ENCODE measurements at regions not wholly inside any gene's neighbourhood (a gene's known extent, or its start where the extent isn't known, plus 50 kb on each side); places are given as distances from the start of the nearest gene placed in this dataset.
"Not testable (repeated sequence)": the region's sequence is repeated elsewhere in the genome, so short reads cannot be mapped to it uniquely, and the experiment has no call there.

DNA sequence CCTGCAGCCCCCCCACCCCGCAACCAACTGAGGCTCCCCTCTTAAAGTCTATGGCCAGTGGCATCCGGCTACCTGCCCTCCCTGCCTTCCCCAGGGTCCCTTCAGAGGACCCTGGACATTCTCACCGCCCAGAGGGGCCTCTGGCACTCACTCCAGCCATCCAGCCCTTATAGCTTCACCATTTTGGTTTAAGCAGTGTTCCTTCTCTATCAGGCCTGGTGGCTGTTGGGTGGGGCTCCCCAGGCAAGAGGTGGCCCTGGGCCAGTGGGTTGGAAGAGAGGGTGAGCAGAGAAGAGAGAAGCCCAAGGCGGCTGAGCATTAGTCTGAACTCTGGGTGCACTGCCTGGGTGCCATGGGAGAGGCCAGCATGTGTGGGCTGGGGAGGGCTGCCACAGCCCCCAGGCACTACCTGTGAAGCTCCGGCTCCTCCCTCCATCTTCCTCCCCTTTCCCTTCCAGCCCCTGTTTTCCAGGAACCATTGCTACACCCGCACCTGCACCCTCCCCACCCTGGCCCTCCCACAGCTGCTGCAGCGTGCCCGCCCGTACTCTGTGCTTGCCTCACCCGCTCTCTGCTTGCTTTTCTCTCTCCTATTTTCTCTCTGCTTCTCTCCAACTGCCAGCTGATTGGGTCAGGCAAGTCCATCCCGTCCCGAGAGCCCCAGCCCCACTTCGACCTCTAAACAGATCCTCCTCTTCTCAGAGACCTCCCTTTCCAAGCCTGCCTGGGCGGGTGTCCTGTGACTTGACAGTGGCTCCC lies 168.2 kb downstream of the TBC1D2B start:
- peak; percentile 11 for DNase-seq

GRCh38 chr15:77908752-77909111 lies 168.8 kb downstream of the TBC1D2B start:
- not testable (repeated sequence) for DNase-seq

DNA sequence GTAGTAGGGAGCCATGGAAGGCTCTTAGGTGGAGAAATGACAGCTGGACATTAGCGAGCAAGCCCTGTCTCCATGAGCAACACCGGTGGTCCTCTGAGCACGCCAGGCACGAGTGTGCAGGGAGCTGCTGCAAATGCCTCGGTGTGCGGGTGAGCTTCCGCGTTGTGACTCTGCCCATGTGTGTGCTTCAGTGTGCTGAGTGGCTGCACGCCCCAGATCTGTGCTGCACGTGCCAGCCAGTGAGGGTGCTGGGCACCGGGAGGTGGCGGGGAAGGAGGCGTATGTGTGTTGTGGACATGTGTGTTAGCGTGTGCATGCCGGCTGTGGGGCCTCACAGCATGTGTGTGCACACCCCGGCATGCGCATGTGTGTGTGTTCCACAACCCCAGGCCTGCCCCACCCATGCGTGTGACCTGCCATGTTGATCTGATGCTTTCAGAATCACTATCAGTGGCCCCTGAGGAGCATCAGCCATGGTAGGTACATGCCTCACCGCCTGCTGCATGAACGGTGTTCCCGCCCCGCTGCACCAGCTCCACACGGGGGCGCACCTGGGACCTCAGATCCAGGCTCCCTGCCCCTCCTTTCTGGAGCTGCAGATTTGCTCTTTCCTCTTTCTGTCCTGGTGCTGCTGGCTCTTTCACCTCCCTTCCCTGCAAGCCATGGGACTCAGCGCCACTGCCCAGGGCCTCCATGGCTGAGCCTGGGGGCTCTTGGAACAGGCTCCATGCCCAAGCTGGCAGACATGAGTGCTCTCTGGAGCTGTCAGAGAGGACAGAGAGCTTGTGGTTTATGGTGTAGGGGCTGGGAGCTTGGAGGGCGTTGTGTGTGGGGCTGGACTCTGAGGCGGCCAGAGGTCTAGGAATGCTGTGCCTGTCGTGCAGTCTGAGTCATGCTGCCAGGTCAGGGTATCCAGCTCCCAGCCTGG lies 169.4 kb downstream of the TBC1D2B start:
- peak; percentile 59 for DNase-seq

- peak; percentile 6 for DNase-seq
Measured at GRCh38 chr15:77906062-77906990, 171.2 kb downstream of the TBC1D2B start.

GRCh38 chr15:77905301-77905920 lies 172.1 kb downstream of the TBC1D2B start:
- peak; percentile 10 for DNase-seq

GRCh38 chr15:77904901-77905300 lies 172.6 kb downstream of the TBC1D2B start:
- no peak for DNase-seq

DNA sequence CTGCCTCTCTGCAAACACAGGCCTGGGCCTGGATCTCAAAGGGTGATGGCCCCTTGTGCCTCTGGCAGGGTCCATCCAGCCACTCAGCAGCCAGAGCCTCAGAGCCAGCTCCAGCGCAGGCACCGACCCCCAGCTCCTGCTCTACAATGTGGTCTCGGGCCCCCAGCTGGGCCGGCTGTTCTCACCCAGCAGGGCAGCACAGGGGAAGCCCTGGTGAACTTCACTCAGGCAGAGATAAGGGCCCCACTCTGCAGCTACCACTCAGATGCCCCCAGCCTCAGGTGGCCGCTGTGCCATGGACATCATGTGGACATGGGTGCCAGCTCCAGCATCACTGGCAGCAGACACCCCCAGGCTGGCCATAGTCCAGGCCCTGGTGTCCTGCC lies 173.1 kb downstream of the TBC1D2B start:
- no peak for DNase-seq

- not testable (repeated sequence) for DNase-seq
Measured at GRCh38 chr15:77903761-77904435, 173.6 kb downstream of the TBC1D2B start.

DNA sequence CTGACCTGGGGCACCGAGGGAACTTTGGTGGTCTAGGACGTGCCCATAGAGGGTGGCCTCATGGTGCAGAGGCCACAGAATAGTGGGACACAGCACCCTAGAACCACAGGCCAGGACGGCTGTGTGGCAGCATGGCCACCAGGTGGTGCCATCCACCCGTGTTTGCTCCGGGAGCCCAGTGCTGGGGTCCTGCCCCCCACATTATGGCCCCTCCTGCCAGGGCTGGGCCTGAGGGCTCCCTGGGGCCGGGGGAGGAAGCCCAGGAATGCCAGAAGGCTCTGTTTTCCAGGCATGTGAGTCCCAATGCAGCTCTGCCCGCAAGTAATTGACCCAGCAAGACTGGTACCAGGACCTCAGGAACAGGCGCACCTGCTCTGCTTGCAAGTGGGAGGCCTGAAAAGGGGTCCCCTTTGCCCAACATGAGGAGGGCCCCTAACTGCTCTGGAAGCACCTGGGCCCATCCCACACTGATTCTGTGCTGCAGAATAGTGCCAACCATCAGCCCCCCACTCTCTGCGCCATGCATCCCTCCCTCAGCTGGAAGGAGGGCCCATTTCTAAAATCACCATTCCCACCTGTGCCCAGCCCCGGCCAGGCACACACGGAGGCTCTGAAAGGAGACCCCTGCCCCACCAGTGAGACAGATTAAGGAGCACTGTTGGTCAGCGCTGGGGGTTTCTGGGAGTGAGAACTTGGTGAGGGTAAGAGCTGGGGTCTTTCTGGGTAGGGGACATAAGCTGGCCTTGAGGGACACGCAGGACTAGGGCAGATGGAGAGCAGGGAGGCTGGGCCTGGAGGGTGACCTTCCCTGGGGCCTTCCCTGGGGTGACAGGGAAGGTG lies 174.4 kb downstream of the TBC1D2B start:
- DNase-seq = peak; percentile 39

DNA sequence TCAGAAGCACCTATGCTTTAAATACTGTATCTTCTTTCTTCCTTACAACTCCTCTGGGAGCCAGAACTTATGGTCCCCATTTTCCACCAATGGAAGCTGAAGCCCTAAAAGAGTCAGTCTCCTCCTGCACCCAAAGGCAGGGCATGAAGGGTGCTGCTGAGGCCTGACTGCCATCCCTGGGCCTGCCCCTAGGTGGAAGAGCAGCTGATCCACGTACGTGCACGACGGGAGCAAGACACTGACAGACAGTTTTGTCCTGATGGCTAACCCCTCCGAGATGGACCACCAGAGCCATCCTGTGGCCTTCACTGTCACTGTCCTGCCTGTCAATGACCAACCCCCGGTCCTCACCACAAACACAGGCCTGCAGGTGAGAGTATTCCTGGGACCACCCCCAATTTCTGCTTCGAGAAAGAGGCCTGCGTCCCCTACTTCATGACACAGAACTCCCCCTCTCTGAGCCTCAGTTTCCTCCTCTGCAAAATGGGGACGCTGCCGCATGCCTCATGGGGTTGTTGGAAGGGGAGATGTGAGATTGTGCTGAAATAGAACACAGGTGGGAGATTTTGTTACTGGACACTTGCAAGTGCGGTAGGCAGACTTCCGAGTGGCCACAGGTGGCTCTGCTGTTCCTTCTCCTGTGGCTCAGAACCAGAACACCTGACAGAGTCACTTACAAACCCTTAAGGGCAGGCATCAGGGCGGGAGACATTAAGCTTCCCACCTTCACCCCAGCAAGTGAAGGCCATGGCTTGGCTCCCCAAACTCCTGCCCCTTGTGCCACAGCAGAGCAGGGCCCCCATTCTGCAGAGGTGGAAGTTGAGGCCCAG lies 175.4 kb downstream of the TBC1D2B start:
- DNase-seq = no peak

DNA sequence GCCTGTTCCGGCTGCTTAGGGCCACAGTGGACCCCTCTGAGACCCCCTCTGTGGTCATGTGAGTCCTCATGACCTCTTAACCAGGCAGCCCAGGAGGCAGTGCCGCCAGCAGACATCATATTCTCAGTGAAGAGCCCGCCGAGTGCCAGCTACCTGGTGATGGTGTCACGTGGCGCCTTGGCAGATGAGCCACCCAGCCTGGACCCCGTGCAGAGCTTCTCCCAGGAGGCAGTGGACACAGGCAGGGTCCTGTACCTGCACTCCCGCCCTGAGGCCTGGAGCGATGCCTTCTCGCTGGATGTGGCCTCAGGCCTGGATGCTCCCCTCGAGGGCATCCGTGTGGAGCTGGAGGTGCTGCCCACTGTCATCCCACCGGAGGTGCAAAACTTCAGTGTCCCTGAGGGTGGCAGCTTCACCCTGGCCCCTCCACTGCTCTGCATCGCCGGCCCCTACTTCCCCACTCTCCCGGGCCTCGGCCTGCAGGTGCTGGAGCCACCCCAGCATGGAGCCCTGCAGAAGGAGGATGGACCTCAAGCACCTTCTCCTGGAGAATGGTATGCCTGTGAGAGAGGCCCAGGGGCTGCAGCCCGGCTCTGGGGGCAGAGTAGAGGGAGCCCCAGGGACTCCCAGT lies 176.1 kb downstream of the TBC1D2B start:
- DNase-seq = no peak

- peak; percentile 50 for DNase-seq
Measured at GRCh38 chr15:77900331-77900963, 177.1 kb downstream of the TBC1D2B start.

GRCh38 chr15:77899776-77900175 lies 177.7 kb downstream of the TBC1D2B start:
- DNase-seq = not testable (repeated sequence)

DNA sequence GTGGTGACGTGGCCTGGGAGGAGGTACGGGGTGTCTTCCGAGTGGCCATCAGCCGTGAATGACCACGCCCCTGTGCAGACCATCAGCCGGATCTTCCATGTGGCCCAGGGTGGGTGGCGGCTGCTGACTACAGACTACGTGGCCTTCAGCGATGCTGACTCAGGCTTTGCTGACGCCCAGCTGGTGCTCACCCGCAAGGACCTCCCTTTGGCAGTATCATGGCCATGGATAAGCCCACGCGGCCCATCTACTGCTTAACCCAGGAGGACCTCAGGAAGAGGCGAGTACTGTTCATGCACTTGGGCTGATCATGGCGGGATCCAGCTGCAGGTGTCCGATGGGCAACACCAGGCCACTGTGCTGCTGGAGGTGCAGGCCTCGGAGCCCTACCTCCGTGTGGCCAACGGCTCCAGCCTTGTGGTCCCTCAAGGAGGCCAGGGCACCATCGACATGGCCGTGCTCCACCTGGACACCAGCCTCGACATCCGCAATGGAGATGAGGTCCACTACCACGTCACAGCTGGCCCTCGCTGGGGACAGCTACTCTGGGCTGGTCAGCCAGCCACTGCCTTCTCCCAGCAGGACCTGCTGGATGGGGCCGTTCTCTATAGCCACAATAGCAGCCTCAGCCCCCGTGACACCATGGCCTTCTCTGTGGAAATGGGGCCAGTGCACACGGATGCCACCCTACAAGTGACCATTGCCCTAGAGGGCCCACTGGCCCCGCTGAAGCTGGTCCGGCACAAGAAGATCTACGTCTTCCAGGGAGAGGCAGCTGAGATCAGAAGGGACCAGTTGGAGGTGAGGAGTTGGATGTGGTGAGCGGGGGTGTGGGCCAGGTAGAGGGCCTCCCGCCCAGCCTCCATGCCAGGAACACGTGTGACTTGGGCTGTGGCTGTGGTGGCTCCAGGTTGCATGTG lies 178.4 kb downstream of the TBC1D2B start:
- no peak for DNase-seq

DNA sequence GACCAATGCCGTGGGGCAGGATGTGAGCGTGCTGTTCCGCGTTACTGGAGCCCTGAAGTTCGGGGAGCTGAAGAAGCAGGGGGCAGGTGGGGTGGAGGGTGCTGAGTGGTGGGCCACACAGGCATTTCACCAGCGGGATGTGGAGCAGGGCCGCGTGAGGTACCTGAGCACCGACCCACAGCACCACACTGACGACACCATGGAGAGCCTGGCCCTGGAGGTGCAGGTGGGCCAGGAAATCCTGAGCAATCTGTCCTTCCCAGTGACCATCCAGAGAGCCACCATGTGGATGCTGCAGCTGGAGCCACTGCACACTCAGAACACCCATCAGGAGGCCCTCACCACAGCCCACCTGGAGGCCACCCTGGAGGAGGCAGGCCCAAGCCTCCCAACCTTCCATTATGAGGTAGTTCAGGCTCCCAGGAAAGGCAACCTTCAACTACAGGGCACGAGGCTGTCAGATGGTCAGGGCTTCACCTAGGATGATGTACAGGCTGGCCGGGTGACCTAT lies 179.6 kb downstream of the TBC1D2B start:
- no peak for DNase-seq

DNA sequence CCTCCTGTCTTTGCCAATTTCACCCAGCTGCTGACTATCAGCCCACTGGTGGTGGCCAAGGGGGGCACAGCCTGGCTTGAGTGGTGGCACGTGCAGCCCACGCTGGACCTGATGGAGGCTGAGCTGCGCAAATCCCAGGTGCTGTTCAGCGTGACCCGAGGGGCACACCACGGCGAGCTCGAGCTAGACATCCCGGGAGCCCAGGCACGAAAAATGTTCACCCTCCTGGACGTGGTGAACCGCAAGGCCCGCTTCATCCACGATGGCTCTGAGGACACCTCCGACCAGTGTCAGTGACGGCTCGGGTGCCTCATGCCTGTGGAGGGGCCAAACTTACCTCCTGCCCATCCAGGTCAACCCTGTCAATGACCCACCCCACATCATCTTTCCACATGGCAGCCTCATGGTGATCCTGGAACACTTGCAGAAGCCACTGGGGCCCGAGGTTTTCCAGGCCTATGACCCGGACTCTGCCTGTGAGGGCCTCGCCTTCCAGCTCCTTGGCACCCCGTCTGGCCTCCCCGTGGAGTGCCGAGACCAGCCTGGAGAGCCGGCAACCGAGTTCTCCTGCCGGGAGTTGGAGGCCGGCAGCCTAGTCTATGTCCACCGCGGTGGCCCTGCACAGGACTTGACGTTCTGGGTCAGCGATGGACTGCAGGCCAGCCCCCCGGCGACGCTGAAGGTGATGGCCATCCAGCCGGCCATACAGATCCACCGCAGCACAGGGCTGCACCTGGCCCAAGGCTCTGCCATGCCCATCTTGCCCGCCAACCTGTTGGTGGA lies 180.2 kb downstream of the TBC1D2B start:
- not testable (repeated sequence) for DNase-seq

Data from activated T-cell treated with anti-CD3 and anti-CD28 coated beads, Interleukin-2, amount 50 U/mL, for 1 hour (primary cell).